GM12878 (cell line): ENCODE measurements at regions not wholly inside any gene's neighbourhood (a gene's known extent, or its start where the extent isn't known, plus 50 kb on each side); places are given as distances from the start of the nearest gene placed in this dataset.

Source experiments
- ATAC-seq: fragments of 200-7000 bp; cut with Tn5 transposase; 3 replicates; pipeline ENCODE4 v1.9.1; 2020; ENCODE audit warnings: mild to moderate bottlenecking, moderate library complexity
- BruUV-seq: library from RNA; stranded (reverse); fragments of 400-500 nt; replicated peaks from 2 replicates; lab custom pipeline; 2021; lab: Mats Ljungman, UMichigan
- CTCF ChIA-PET: fragments of 300-600 bp; sonication (Branson Sonifier 250); formaldehyde crosslinking; extraction: SDS; loops from one replicate; lab custom pipeline; 2021; ENCODE audit warnings: inconsistent platforms; lab: Yijun Ruan, JAX
- POLR2A ChIA-PET: fragments of 350-600 bp; formaldehyde crosslinking; extraction: SDS; loops from one replicate; lab custom pipeline; 2021; ENCODE audit warnings: inconsistent platforms; lab: Charles Lee
- RAD21 ChIA-PET: fragments of 300-600 bp; sonication (Branson Sonifier 250); formaldehyde crosslinking; loops from one replicate; lab custom pipeline; 2023; ENCODE audit warnings: antibody characterized with exemption; ENCODE audit not compliant: unreplicated experiment; lab: Charles Lee
- SMC1A ChIA-PET: fragments of 300-600 bp; sonication (Branson Sonifier 250); formaldehyde crosslinking; loops from one replicate; lab custom pipeline; 2023; ENCODE audit not compliant: unreplicated experiment, uncharacterized antibody; lab: Charles Lee
- DNase-seq: peaks from one replicate; pipeline ENCODE4 v3.0.0-alpha.2; 2011; ENCODE audit warnings: low read depth, low spot score
- FAIRE-seq: peaks from 3 replicates; lab custom pipeline; 2011; peaks lifted over from hg19 to GRCh38; lab: Jason Lieb, UNC
- H2AFZ ChIP-seq: 2 replicates; pipeline ENCODE4 v1.6.0; 2011; ENCODE audit warnings: low read depth, low read length, control low read depth; ENCODE audit not compliant: control insufficient read depth
- H3K27ac ChIP-seq: 2 replicates; pipeline ENCODE4 v1.5.1; 2011; ENCODE audit warnings: control low read depth; ENCODE audit not compliant: control insufficient read depth, insufficient read depth
- H3K27me3 ChIP-seq, 2 experiments: replicated peaks in 1 of 2; 2 replicates each; pipeline versions ENCODE4 v1.6.0 to v1.6.1; 2011; ENCODE audit warnings: low read length in 1 of 2; ENCODE audit not compliant: control insufficient read depth in 2 of 2, insufficient read depth in 2 of 2
- H3K36me3 ChIP-seq, 2 experiments: 2 replicates each; pipeline ENCODE4 v1.5.1; 2011; ENCODE audit warnings: low read length in 1 of 2; ENCODE audit not compliant: control insufficient read depth in 2 of 2, insufficient read depth in 2 of 2
- H3K4me1 ChIP-seq: 2 replicates; pipeline ENCODE4 v1.6.1; 2011; ENCODE audit warnings: mild to moderate bottlenecking, low read length, moderate library complexity, mixed read lengths; ENCODE audit not compliant: control insufficient read depth, insufficient read depth
- H3K4me2 ChIP-seq: 2 replicates; pipeline ENCODE4 v1.6.0; 2011; ENCODE audit warnings: control low read depth; ENCODE audit not compliant: control insufficient read depth, insufficient read depth
- H3K4me3 ChIP-seq: fragments of 200-600 bp; sonication (generic); 2 replicates; pipeline ENCODE4 v1.5.1; 2016
- H3K79me2 ChIP-seq: 2 replicates; pipeline ENCODE4 v1.6.0; 2011; ENCODE audit warnings: low read length; ENCODE audit not compliant: control insufficient read depth, insufficient read depth
- H3K9ac ChIP-seq: 2 replicates; pipeline ENCODE4 v1.8.0; 2011; ENCODE audit warnings: low read length, control low read depth, mixed read lengths; ENCODE audit not compliant: control insufficient read depth, insufficient read depth
- H3K9me3 ChIP-seq: replicated peaks from 3 replicates; pipeline ENCODE4 v1.5.1; 2011; ENCODE audit warnings: mild to moderate bottlenecking, low read length; ENCODE audit not compliant: control insufficient read depth, insufficient read depth
- H4K20me1 ChIP-seq: 2 replicates; pipeline ENCODE4 v1.6.0; 2011; ENCODE audit not compliant: control insufficient read depth, insufficient read depth
- KDM1A ChIP-seq: fragments of 200-600 bp; sonication (generic); IDR thresholded peaks from 2 replicates; pipeline ENCODE4 v1.6.1; 2016; ENCODE audit warnings: borderline replicate concordance
- SMAD1 ChIP-seq: fragments of 450-650 bp; IDR thresholded peaks from 2 replicates; pipeline ENCODE4 v1.6.1; 2018; ENCODE audit warnings: mild to moderate bottlenecking, low read depth; ENCODE audit not compliant: partially characterized antibody
- ZNF207 ChIP-seq: fragments of 450-650 bp; IDR thresholded peaks from 2 replicates; pipeline ENCODE4 v1.6.1; 2014; ENCODE audit warnings: antibody characterized with exemption, mild to moderate bottlenecking, borderline replicate concordance
- WGBS: methylation state at CpG from one replicate; pipeline ENCODE4 v1.1.6; 2016; ENCODE audit warnings: low lambda C conversion rate; ENCODE audit not compliant: insufficient replicate concordance, insufficient coverage; ENCODE audit errors: missing lambda C conversion rate; 5-methylcytosine and 5-hydroxymethylcytosine counted together
- in situ Hi-C: fragments of 300-500 bp; cut with MboI; formaldehyde crosslinking; loops from 9 replicates; pipeline ENCODE4 v1.14.3; 2018; ENCODE audit warnings: mixed read lengths
- intact Hi-C: fragments of 100-400 bp; cut with micrococcal nuclease; formaldehyde crosslinking; loops from one replicate; pipeline ENCODE4 v1.14.2; 2022; ENCODE audit not compliant: unreplicated experiment
- TF ChIP-seq, protein P1 (sequence below): fragments of 450-650 bp; IDR thresholded peaks from 2 replicates; pipeline ENCODE4 v1.6.1; 2018; ENCODE audit warnings: mild to moderate bottlenecking, low read depth, moderate library complexity; ENCODE audit not compliant: partially characterized antibody
- TF ChIP-seq, protein P2 (sequence below): IDR thresholded peaks from 2 replicates; pipeline ENCODE4 v1.6.1; 2012; ENCODE audit warnings: improper control_type of control experiment, low read depth, low read length; ENCODE audit not compliant: insufficient replicate concordance
- TF ChIP-seq, protein P3 (sequence below): IDR thresholded peaks from 2 replicates; pipeline ENCODE4 v1.6.1; 2012; ENCODE audit warnings: low read length, inconsistent platforms
- TF ChIP-seq, protein P4 (sequence below): fragments of 450-650 bp; IDR thresholded peaks from 2 replicates; pipeline ENCODE4 v1.6.1; 2016; ENCODE audit warnings: mild to moderate bottlenecking

DNA sequence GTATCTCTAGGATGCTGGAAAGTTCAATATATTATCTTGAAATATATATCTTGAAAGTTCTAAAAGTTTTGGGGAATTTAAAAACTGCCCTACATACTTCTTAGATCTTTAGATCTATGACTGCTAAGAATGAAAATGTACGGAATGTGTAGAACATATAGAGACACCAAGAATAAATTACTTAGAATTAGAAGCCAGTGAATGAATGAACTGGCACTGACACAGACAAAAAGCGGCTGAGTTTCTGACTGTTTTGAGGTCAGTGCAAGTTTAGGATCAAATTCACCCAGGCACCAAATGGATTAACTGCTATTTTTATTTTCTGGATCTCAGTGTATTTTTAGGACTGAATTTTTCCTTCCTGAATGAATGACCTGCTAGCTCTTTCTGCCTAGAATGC is 411.2 kb downstream of the KCTD12 start (continued):
- TF ChIP-seq, protein P1, sequence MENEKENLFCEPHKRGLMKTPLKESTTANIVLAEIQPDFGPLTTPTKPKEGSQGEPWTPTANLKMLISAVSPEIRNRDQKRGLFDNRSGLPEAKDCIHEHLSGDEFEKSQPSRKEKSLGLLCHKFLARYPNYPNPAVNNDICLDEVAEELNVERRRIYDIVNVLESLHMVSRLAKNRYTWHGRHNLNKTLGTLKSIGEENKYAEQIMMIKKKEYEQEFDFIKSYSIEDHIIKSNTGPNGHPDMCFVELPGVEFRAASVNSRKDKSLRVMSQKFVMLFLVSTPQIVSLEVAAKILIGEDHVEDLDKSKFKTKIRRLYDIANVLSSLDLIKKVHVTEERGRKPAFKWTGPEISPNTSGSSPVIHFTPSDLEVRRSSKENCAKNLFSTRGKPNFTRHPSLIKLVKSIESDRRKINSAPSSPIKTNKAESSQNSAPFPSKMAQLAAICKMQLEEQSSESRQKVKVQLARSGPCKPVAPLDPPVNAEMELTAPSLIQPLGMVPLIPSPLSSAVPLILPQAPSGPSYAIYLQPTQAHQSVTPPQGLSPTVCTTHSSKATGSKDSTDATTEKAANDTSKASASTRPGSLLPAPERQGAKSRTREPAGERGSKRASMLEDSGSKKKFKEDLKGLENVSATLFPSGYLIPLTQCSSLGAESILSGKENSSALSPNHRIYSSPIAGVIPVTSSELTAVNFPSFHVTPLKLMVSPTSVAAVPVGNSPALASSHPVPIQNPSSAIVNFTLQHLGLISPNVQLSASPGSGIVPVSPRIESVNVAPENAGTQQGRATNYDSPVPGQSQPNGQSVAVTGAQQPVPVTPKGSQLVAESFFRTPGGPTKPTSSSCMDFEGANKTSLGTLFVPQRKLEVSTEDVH: no peak
- no peak for TF ChIP-seq SMAD1

DNA sequence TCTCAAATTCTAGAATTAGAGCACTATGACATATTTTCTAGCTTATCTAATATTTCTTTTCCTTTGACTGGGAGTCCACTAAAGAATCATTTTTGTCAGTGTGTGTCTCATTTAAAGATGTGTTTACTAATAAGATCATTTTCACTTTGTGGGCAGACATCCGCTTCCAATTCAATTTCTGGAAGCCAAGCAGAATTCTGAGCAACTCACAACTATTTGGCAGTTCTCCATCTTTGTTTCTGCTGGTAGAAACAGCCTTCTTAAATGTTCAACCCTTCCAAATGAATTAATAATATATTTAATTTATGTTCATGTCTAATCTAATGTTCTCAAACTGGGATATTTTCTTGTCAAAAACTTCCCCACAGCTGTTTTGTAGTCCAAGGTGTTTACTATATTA is 411.8 kb downstream of the KCTD12 start:
- ChIA-PET RAD21 (interaction anchor here (0.7 to 2.5 kb wide), 6 partner anchors 12 to 778 kb away, joined by 3 to 12 read pairs (median 4); no protein-coding TSS in a partner anchor), POLR2A (no interaction called here), SMC1A (interaction anchor here (0.7 to 5.6 kb wide), 11 partner anchors 12 to 782 kb away, joined by 3 to 48 read pairs (median 4); no protein-coding TSS in a partner anchor), CTCF (interaction anchor here (0.6 to 7.8 kb wide), 17 partner anchors 10 to 801 kb away, joined by 3 to 89 read pairs (median 4); no protein-coding TSS in a partner anchor)
- Histone ChIP-seq H3K9ac (no peak overlapping the region), H3K27ac (no peak overlapping the region), H3K36me3 (no peaks in the 10 kb centered on the region), H3K27me3 (no peaks in the 10 kb centered on the region), H3K4me1 (no peaks in the 10 kb centered on the region), H3K4me3 (no peak overlapping the region), H3K79me2 (no peaks in the 10 kb centered on the region), H3K9me3 (no peaks in the 10 kb centered on the region), H3K4me2 (no peak overlapping the region), H2AFZ (no peak overlapping the region), H4K20me1 (no peaks in the 10 kb centered on the region)
- no peak for FAIRE-seq
- BruUV-seq: no TSS peak
- 86% methylated on average over 1 of the region's 1 CpG for WGBS
- intact Hi-C loops (loop anchor here (5.0 kb wide), 1 partner anchor 457 kb away; no protein-coding TSS in a partner anchor), in situ Hi-C loops (loop anchor here (5.0 to 10.0 kb wide), 3 partner anchors 430 to 777 kb away; no protein-coding TSS in a partner anchor)
- ATAC-seq: no peak
- DNase-seq: no peak
- no peak for TF ChIP-seq KDM1A
- TF ChIP-seq, protein P2, sequence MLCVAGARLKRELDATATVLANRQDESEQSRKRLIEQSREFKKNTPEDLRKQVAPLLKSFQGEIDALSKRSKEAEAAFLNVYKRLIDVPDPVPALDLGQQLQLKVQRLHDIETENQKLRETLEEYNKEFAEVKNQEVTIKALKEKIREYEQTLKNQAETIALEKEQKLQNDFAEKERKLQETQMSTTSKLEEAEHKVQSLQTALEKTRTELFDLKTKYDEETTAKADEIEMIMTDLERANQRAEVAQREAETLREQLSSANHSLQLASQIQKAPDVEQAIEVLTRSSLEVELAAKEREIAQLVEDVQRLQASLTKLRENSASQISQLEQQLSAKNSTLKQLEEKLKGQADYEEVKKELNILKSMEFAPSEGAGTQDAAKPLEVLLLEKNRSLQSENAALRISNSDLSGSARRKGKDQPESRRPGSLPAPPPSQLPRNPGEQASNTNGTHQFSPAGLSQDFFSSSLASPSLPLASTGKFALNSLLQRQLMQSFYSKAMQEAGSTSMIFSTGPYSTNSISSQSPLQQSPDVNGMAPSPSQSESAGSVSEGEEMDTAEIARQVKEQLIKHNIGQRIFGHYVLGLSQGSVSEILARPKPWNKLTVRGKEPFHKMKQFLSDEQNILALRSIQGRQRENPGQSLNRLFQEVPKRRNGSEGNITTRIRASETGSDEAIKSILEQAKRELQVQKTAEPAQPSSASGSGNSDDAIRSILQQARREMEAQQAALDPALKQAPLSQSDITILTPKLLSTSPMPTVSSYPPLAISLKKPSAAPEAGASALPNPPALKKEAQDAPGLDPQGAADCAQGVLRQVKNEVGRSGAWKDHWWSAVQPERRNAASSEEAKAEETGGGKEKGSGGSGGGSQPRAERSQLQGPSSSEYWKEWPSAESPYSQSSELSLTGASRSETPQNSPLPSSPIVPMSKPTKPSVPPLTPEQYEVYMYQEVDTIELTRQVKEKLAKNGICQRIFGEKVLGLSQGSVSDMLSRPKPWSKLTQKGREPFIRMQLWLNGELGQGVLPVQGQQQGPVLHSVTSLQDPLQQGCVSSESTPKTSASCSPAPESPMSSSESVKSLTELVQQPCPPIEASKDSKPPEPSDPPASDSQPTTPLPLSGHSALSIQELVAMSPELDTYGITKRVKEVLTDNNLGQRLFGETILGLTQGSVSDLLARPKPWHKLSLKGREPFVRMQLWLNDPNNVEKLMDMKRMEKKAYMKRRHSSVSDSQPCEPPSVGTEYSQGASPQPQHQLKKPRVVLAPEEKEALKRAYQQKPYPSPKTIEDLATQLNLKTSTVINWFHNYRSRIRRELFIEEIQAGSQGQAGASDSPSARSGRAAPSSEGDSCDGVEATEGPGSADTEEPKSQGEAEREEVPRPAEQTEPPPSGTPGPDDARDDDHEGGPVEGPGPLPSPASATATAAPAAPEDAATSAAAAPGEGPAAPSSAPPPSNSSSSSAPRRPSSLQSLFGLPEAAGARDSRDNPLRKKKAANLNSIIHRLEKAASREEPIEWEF: no peak
- TF ChIP-seq ZNF207: no peak
- TF ChIP-seq, protein P3, sequence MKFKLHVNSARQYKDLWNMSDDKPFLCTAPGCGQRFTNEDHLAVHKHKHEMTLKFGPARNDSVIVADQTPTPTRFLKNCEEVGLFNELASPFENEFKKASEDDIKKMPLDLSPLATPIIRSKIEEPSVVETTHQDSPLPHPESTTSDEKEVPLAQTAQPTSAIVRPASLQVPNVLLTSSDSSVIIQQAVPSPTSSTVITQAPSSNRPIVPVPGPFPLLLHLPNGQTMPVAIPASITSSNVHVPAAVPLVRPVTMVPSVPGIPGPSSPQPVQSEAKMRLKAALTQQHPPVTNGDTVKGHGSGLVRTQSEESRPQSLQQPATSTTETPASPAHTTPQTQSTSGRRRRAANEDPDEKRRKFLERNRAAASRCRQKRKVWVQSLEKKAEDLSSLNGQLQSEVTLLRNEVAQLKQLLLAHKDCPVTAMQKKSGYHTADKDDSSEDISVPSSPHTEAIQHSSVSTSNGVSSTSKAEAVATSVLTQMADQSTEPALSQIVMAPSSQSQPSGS: no peak
- TF ChIP-seq, protein P4, sequence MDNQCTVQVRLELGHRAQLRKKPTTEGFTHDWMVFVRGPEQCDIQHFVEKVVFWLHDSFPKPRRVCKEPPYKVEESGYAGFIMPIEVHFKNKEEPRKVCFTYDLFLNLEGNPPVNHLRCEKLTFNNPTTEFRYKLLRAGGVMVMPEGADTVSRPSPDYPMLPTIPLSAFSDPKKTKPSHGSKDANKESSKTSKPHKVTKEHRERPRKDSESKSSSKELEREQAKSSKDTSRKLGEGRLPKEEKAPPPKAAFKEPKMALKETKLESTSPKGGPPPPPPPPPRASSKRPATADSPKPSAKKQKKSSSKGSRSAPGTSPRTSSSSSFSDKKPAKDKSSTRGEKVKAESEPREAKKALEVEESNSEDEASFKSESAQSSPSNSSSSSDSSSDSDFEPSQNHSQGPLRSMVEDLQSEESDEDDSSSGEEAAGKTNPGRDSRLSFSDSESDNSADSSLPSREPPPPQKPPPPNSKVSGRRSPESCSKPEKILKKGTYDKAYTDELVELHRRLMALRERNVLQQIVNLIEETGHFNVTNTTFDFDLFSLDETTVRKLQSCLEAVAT: no peak
